H1 (cell line): ENCODE measurements at regions not wholly inside any gene's neighbourhood (a gene's known extent, or its start where the extent isn't known, plus 50 kb on each side); places are given as distances from the start of the nearest gene placed in this dataset.

ENCODE experiments used
- CTCF ChIA-PET: fragments of 300-600 bp; sonication (Branson Sonifier 250); formaldehyde crosslinking; loops from one replicate; lab custom pipeline; 2021; ENCODE audit not compliant: partially characterized antibody; lab: Charles Lee
- POLR2A ChIA-PET: fragments of 300-600 bp; sonication (Branson Sonifier 250); formaldehyde crosslinking; loops from one replicate; lab custom pipeline; 2021; ENCODE audit warnings: inconsistent platforms; ENCODE audit not compliant: partially characterized antibody; lab: Charles Lee
- DNase-seq, 2 experiments: peaks; one replicate each; pipeline versions ENCODE4 v3.0.0 to v3.0.0-alpha.2; 2010 to 2022; ENCODE audit warnings: low spot score in 2 of 2, low read depth in 1 of 2, mixed read lengths in 1 of 2
- FAIRE-seq: peaks from 2 replicates; lab custom pipeline; 2011; peaks lifted over from hg19 to GRCh38; lab: Jason Lieb, UNC
- H2AFZ ChIP-seq: 2 replicates; pipeline ENCODE4 v1.8.1; 2012; ENCODE audit warnings: low read length, inconsistent platforms
- H2AK5ac ChIP-seq: 2 replicates; pipeline ENCODE4 v1.6.1; 2013; ENCODE audit warnings: low read depth, low read length
- H2BK120ac ChIP-seq: replicated peaks from 2 replicates; pipeline ENCODE3; 2013; ENCODE audit warnings: low read depth, low read length, inconsistent platforms
- H2BK12ac ChIP-seq: 2 replicates; pipeline ENCODE4 v1.6.1; 2013; ENCODE audit warnings: low read depth, low read length
- H2BK15ac ChIP-seq: 2 replicates; pipeline ENCODE4 v1.6.1; 2013; ENCODE audit warnings: low read length
- H2BK20ac ChIP-seq: 2 replicates; pipeline ENCODE4 v1.6.1; 2013; ENCODE audit warnings: low read length
- H2BK5ac ChIP-seq: 2 replicates; pipeline ENCODE4 v1.6.1; 2013; ENCODE audit warnings: low read depth, low read length
- H3K14ac ChIP-seq: 2 replicates; pipeline ENCODE4 v1.6.1; 2013; ENCODE audit warnings: inconsistent platforms; ENCODE audit not compliant: insufficient read length
- H3K18ac ChIP-seq: 2 replicates; pipeline ENCODE4 v1.6.1; 2013; ENCODE audit warnings: low read length; ENCODE audit errors: extremely low read depth
- H3K23ac ChIP-seq: 2 replicates; pipeline ENCODE4 v1.6.1; 2013; ENCODE audit warnings: inconsistent platforms; ENCODE audit not compliant: insufficient read length
- H3K23me2 ChIP-seq: 2 replicates; pipeline ENCODE4 v1.6.1; 2013; ENCODE audit warnings: low read depth, low read length
- H3K27ac ChIP-seq: 2 replicates; pipeline ENCODE4 v1.6.1; 2011; ENCODE audit warnings: low read depth, low read length, inconsistent platforms
- H3K27me3 ChIP-seq, 4 experiments: replicated peaks in 1 of 4; 1 replicate in 1 of 4; 2 replicates in 3 of 4; pipeline versions ENCODE4 v1.6.1 to v1.8.1; 2011 to 2013; ENCODE audit warnings: low read length in 3 of 4, mild to moderate bottlenecking in 3 of 4, inconsistent platforms in 2 of 4, mixed read lengths in 2 of 4, moderate library complexity in 1 of 4; ENCODE audit not compliant: control insufficient read depth in 3 of 4, insufficient read depth in 3 of 4; ENCODE audit errors: extremely low read depth in 1 of 4
- H3K36me3 ChIP-seq, 4 experiments: 2 replicates each; pipeline versions ENCODE4 v1.6.1 to v1.8.1; 2011 to 2013; ENCODE audit warnings: mild to moderate bottlenecking in 4 of 4, low read length in 3 of 4, moderate library complexity in 2 of 4, control low read depth in 1 of 4, inconsistent platforms in 1 of 4; ENCODE audit not compliant: insufficient read depth in 4 of 4, control insufficient read depth in 2 of 4
- H3K4ac ChIP-seq: replicated peaks from 2 replicates; pipeline ENCODE3; 2013; ENCODE audit warnings: low read length, low read depth, mixed read lengths, inconsistent platforms; ENCODE audit not compliant: insufficient read length
- H3K4me1 ChIP-seq, 4 experiments: replicated peaks in 1 of 4; 1 replicate in 1 of 4; 2 replicates in 3 of 4; pipeline versions ENCODE4 v1.6.1 to v1.8.1; 2011 to 2013; ENCODE audit warnings: low read length in 3 of 4, inconsistent platforms in 2 of 4, mixed read lengths in 1 of 4; ENCODE audit not compliant: insufficient read depth in 4 of 4, control insufficient read depth in 3 of 4
- H3K4me2 ChIP-seq, 2 experiments: 2 replicates each; pipeline versions ENCODE4 v1.6.1 to v1.8.1; 2011 to 2013; ENCODE audit warnings: low read depth in 2 of 2, low read length in 2 of 2, control low read depth in 1 of 2, inconsistent platforms in 1 of 2, mild to moderate bottlenecking in 1 of 2; ENCODE audit not compliant: insufficient read depth in 1 of 2
- H3K4me3 ChIP-seq, 4 experiments: fragments of 200-600, 300-600 bp in 1 of 4; sonication (generic), shearing (Covaris generic), sonication (Bioruptor Twin) in 1 of 4; 2 replicates each; pipeline versions ENCODE4 v1.5.1 to v1.8.1; 2011 to 2016; ENCODE audit warnings: low read length in 4 of 4, low read depth in 3 of 4, control low read depth in 2 of 4, inconsistent platforms in 2 of 4, mild to moderate bottlenecking in 2 of 4, mixed read lengths in 1 of 4, moderate library complexity in 1 of 4; ENCODE audit not compliant: insufficient read depth in 2 of 4; ENCODE audit errors: extremely low read depth in 1 of 4
- H3K56ac ChIP-seq: replicated peaks from 2 replicates; pipeline ENCODE3; 2013; ENCODE audit warnings: low read depth, mild to moderate bottlenecking, mixed read lengths, low read length, inconsistent platforms; ENCODE audit not compliant: insufficient read length
- H3K79me1 ChIP-seq: 2 replicates; pipeline ENCODE4 v1.6.1; 2013; ENCODE audit warnings: low read depth, low read length, control low read depth
- H3K79me2 ChIP-seq, 2 experiments: 2 replicates each; pipeline versions ENCODE4 v1.6.1 to v1.8.1; 2012 to 2013; ENCODE audit warnings: low read length in 2 of 2, mild to moderate bottlenecking in 2 of 2, inconsistent platforms in 1 of 2; ENCODE audit not compliant: insufficient read depth in 2 of 2, control insufficient read depth in 1 of 2
- H3K9ac ChIP-seq, 4 experiments: replicated peaks in 1 of 4; 1 replicate in 1 of 4; 2 replicates in 3 of 4; pipeline versions ENCODE4 v1.6.1 to v1.8.1; 2011 to 2013; ENCODE audit warnings: low read depth in 3 of 4, low read length in 3 of 4, control low read depth in 2 of 4, mild to moderate bottlenecking in 2 of 4, moderate library complexity in 2 of 4, inconsistent platforms in 1 of 4; ENCODE audit errors: extremely low read depth in 1 of 4
- H3K9me3 ChIP-seq, 2 experiments: 2 replicates each; pipeline versions ENCODE4 v1.6.1 to v1.8.1; 2012 to 2013; ENCODE audit warnings: mild to moderate bottlenecking in 2 of 2, moderate library complexity in 2 of 2, control low read depth in 1 of 2, inconsistent platforms in 1 of 2, low read depth in 1 of 2, low read length in 1 of 2, mixed read lengths in 1 of 2; ENCODE audit not compliant: insufficient read depth in 2 of 2
- H4K20me1 ChIP-seq, 2 experiments: replicated peaks in 1 of 2; 2 replicates each; pipeline versions ENCODE3 to v1.8.1; 2011 to 2013; ENCODE audit warnings: inconsistent platforms in 2 of 2, low read length in 2 of 2, mild to moderate bottlenecking in 1 of 2; ENCODE audit not compliant: insufficient read depth in 2 of 2, control insufficient read depth in 1 of 2
- H4K5ac ChIP-seq: 2 replicates; pipeline ENCODE4 v1.6.1; 2013; ENCODE audit warnings: low read length, low read depth, mixed read lengths, inconsistent platforms; ENCODE audit not compliant: insufficient read length
- H4K8ac ChIP-seq: 2 replicates; pipeline ENCODE4 v1.8.0; 2013; ENCODE audit warnings: mild to moderate bottlenecking, moderate library complexity, low read length, inconsistent platforms; ENCODE audit not compliant: insufficient read depth; ENCODE audit errors: extremely low read depth
- H4K91ac ChIP-seq: replicated peaks from 2 replicates; pipeline ENCODE3; 2013; ENCODE audit warnings: low read length, mixed read lengths, inconsistent platforms; ENCODE audit not compliant: insufficient read length
- CEBPB ChIP-seq: IDR thresholded peaks from 2 replicates; pipeline ENCODE4 v1.6.1; 2012; ENCODE audit warnings: low read depth, low read length
- GABPA ChIP-seq: IDR thresholded peaks from 2 replicates; pipeline ENCODE4 v1.6.1; 2011; ENCODE audit warnings: mild to moderate bottlenecking, low read length, moderate library complexity, borderline replicate concordance; ENCODE audit not compliant: insufficient read depth
- ZNF274 ChIP-seq: IDR thresholded peaks from 2 replicates; pipeline ENCODE4 v1.7.0; 2012; ENCODE audit warnings: low read length, borderline replicate concordance; ENCODE audit errors: extremely low read depth
- WGBS, 2 experiments: shearing (Covaris generic) in 1 of 2; methylation state at CpG; one replicate each; pipeline versions ENCODE4 v1.1.6 to v1.1.7; 2013 to 2015; ENCODE audit warnings: low lambda C conversion rate in 2 of 2, mixed read lengths in 2 of 2, inconsistent platforms in 1 of 2, low coverage in 1 of 2, missing lambda C conversion rate in 1 of 2; ENCODE audit not compliant: insufficient replicate concordance in 2 of 2, insufficient coverage in 1 of 2, insufficient read length in 1 of 2; ENCODE audit errors: extremely low coverage in 1 of 2, missing lambda C conversion rate in 1 of 2; 5-methylcytosine and 5-hydroxymethylcytosine counted together

GRCh38 chr15:53193149-53193548 lies 403.0 kb upstream of the ONECUT1 start:
- ChIA-PET CTCF (interaction anchor here (0.7 kb wide), 2 partner anchors 64 to 427 kb away, joined by 3 to 4 read pairs; no protein-coding TSS in a partner anchor), POLR2A (no interaction called here)
- FAIRE-seq (no peak), DNase-seq (no peak)
- H3K56ac ChIP-seq: no peak overlapping the region
- H2BK15ac ChIP-seq: no peak overlapping the region
- peaks cover 0 to 5% (median 4%) of the 10 kb centered on the region in 4 experiments; a peak in 4 of 7 replicates for H3K4me1 ChIP-seq
- no peaks in the 10 kb centered on the region for H3K9me3 ChIP-seq
- H3K27ac ChIP-seq: no peak overlapping the region
- no peaks in the 10 kb centered on the region for H4K20me1 ChIP-seq
- H3K79me2 ChIP-seq: no peaks in the 10 kb centered on the region
- no peak overlapping the region for H3K14ac ChIP-seq
- no peaks in the 10 kb centered on the region for H3K23me2 ChIP-seq
- H3K4me2 ChIP-seq: no peak overlapping the region
- H3K4ac ChIP-seq: no peak overlapping the region
- no peak overlapping the region for H3K4me3 ChIP-seq
- 93% methylated on average over 2 of the region's 2 CpGs; no CpG with 5 or more reads in 1 of the 2 experiments for WGBS, 2 experiments
- H4K91ac ChIP-seq: no peak overlapping the region
- TF ChIP-seq CEBPB: no peak
- no peak for TF ChIP-seq GABPA
- TF ChIP-seq ZNF274: no peak
- H3K27me3 ChIP-seq: no peaks in the 10 kb centered on the region; a peak in 2 of 7 replicates
- H2AK5ac ChIP-seq: no peak overlapping the region
- no peak overlapping the region for H3K23ac ChIP-seq
- no peak overlapping the region for H3K18ac ChIP-seq
- H3K79me1 ChIP-seq: no peaks in the 10 kb centered on the region
- no peak overlapping the region for H2AFZ ChIP-seq
- no peak overlapping the region for H2BK120ac ChIP-seq
- no peaks in the 10 kb centered on the region for H3K36me3 ChIP-seq
- no peak overlapping the region for H4K8ac ChIP-seq
- H2BK12ac ChIP-seq: no peak overlapping the region
- H2BK5ac ChIP-seq: no peak overlapping the region
- H2BK20ac ChIP-seq: no peak overlapping the region
- H4K5ac ChIP-seq: no peak overlapping the region
- H3K9ac ChIP-seq: no peak overlapping the region
